Epithelial cell of proximal tubule (primary cell): ENCODE measurements at regions not wholly inside any gene's neighbourhood (a gene's known extent, or its start where the extent isn't known, plus 50 kb on each side); places are given as distances from the start of the nearest gene placed in this dataset.
"Not testable (repeated sequence)": the region's sequence is repeated elsewhere in the genome, so short reads cannot be mapped to it uniquely, and the experiment has no call there.

ENCODE experiments used
- DNase-seq: peaks from one replicate; pipeline ENCODE4 v3.0.0-alpha.2; 2011; ENCODE audit warnings: low read depth
- H3K4me3 ChIP-seq: 2 replicates; pipeline ENCODE4 v1.5.1; 2011; ENCODE audit warnings: low read depth, mild to moderate bottlenecking, low read length
- TF ChIP-seq, protein P1 (sequence below): conservative IDR thresholded peaks from 2 replicates; pipeline ENCODE4 v1.5.1; 2012; ENCODE audit warnings: low read depth, mild to moderate bottlenecking, low read length

DNA sequence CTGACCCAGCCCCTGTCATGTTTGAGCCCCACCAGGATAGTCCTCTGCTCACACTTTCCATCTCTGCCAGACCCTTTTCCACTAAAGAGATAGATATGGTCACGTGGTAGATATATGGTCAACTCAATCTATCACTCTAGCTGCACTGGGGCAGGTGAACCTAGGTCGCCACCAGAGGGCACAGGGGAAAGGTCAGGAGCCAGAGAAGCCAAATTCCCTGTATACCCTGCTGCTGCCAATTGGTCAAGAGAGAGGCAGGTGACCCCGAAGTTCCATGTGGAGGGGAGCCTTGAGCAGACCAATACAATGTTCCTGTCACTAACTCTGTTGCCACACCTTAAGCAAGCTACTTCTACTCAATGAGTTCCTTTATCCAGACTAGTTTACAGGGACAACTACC lies 101.1 kb upstream of the GALNT18 start:
- DNase-seq = no peak
- TF ChIP-seq, protein P1, sequence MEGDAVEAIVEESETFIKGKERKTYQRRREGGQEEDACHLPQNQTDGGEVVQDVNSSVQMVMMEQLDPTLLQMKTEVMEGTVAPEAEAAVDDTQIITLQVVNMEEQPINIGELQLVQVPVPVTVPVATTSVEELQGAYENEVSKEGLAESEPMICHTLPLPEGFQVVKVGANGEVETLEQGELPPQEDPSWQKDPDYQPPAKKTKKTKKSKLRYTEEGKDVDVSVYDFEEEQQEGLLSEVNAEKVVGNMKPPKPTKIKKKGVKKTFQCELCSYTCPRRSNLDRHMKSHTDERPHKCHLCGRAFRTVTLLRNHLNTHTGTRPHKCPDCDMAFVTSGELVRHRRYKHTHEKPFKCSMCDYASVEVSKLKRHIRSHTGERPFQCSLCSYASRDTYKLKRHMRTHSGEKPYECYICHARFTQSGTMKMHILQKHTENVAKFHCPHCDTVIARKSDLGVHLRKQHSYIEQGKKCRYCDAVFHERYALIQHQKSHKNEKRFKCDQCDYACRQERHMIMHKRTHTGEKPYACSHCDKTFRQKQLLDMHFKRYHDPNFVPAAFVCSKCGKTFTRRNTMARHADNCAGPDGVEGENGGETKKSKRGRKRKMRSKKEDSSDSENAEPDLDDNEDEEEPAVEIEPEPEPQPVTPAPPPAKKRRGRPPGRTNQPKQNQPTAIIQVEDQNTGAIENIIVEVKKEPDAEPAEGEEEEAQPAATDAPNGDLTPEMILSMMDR = no peak
- no peak overlapping the region for H3K4me3 ChIP-seq

DNA sequence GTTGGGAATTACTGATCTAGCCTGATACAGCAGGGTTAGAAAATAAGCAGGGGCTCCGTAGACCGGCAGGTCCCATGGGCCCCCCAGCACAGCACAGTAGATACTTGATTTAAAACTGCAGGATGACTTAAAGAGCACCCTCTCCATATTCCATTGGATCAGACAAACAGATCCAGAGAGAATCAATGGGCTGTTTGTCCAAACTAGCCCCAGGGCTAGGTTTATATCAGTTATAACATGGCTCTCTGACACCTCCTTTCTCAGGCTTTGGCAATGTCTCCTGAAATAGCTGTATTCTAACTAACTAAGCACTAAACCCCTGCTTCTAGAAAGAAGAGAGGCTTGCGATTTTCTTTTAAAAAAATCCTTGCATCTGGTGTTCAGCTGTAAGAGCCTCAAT lies 100.4 kb upstream of the GALNT18 start:
- no peak for DNase-seq
- TF ChIP-seq, protein P1 = no peak
- no peak overlapping the region for H3K4me3 ChIP-seq

DNA sequence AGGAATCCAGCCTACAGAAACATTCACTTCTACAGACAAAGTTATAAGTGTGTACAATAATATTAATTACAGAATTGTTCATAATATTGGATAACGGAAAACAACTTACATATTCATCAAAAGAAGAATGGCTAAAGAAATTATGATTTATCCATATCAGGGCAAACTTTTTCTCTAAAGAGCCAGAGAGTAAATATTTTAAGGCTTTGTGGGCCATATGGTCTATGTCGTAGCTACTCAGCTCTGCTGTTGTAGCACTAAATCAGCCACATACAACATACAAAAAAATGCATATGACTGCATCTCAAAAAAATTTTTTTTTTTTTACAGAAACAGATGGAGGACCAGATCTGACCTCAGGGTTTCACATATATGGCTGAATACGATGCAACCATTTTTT lies 96.7 kb upstream of the GALNT18 start:
- no peak overlapping the region for H3K4me3 ChIP-seq
- no peak for DNase-seq
- TF ChIP-seq, protein P1 = no peak

DNA sequence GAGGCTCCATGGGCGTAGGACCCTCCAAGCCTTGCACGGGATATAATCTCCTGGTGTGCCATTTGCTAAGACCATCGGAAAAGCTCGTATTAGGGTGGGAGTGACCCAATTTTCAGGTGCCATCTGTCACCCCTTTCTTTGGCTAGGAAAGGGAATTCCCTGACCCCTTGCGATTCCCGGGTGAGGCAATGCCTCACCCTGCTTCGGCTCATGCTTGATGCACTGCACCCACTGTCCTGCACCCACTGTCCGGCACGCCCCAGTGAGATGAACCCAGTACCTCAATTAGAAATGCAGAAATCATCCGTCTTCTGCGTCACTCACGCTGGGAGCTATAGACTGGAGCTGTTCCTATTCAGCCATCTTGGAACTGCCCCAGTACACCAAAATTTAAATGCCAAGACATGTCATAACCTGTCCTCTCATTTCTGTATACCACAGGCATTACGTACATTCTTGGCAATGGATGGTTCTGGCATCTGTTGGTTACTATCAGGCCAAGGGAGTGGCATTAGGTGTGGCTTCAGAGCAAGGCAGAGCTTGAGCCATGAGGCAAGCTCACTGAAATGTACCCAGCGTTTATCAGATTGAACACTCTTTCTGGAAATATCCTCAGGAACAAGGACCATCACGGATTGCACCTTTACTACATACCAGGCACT lies 95.4 kb upstream of the GALNT18 start:
- no peak overlapping the region for H3K4me3 ChIP-seq
- TF ChIP-seq, protein P1 = no peak
- DNase-seq = no peak

DNA sequence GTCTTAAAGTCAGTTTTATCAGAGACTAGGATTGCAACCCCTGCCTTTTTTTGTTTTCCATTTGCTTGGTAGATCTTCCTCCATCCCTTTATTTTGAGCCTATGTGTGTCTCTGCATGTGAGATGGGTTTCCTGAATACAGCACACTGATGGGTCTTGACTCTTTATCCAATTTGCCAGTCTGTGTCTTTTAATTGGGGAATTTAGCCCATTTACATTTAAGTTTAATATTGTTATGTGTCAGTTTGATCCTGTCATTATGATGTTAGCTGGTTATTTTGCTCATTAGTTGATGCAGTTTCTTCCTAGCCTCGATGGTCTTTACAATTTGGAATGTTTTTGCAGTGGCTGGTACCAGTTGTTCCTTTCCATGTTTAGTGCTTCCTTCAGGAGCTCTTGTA lies 93.3 kb upstream of the GALNT18 start:
- not testable (repeated sequence) for DNase-seq, H3K4me3 ChIP-seq

DNA sequence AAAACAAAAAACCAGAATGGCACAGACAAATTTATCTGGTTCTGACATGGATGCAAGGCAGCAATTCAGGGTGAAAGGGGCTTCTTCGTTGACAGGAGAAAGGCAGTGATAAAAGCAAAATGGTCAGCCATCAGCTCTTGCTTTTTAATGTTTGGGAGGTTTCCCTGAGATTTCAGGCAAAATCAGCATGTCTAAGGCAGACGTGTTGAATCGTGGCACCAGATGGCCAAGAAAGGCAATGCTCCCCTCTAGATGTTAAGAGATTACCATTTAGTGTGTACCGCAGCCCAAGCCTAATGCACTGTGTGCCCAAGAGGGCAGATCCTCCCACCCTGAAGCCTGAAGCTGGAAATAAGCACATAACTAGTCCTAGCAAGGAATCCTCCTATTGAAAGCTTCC lies 88.8 kb upstream of the GALNT18 start:
- TF ChIP-seq, protein P1 = no peak
- no peak overlapping the region for H3K4me3 ChIP-seq

DNA sequence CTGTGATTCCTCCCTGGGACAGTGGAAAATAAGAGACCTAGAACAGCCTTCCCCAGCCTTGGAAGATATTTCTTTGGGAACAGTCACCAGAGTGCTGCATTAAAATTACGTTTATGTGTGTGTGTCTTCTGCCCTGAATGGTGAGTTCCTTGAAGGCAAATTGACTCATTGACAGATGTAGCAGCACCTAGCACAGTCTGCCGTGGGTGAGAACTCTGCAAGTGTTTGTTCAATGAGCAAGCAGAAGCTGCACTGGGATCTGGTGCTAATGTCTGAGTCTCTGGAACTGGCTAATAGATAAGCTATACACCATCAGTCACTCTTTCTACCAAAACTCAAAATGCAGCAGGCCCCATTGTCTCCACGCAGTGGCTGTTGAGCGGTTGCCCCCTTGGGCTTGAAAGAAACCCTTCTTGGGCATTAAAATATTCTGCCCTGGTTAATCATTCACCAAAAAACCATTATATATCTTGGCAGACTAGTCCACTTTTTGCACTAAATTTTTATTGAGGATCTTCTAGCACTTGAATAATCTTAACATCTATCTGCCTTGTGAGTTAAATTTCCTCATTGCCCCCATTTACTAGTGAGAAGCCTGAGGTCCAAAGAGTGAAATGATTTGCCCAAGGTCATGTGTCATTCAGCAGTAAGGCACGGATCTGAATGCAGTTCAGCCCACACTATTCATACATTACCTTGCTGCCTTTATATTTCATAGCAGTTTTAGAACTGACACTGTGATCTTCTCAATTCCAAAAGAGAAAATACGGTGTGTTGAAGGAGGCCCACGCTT lies 87.8 kb upstream of the GALNT18 start:
- TF ChIP-seq, protein P1 = no peak
- H3K4me3 ChIP-seq = no peak overlapping the region
- no peak for DNase-seq

More for the DNA sequence above, 88.8 kb upstream of the GALNT18 start:
- DNase-seq = no peak
